ENCODE measurements at regions not wholly inside any gene's neighbourhood (a gene's known extent, or its start where the extent isn't known, plus 50 kb on each side); places are given as distances from the start of the nearest gene placed in this dataset.

DNA sequence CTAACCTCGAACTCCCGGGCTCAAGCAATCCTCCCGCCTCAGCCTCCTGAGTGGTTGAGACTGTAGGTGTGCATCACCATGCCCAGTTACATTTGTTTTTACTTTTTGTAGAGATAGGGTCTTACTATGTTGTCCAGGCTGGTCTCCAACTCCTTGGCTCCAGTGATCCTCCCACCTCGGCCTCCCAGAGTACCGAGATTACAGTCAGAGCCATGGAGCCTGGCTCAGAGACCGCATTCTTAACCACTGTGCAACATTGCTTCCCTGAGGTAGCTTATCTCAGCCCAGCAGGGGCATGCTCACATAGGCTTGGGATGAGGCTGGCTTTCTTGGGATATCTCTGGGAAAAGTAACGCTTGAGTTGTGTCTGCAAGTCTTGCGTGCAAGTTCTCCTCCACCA, 99.7 kb downstream of the SPRY4 start:
- H3K9me3 ChIP-seq (replicated peaks; ENCODE audit: insufficient read depth, low read length): no peaks in the 10 kb centered on the region
- no peaks in the 10 kb centered on the region for H3K36me3 ChIP-seq (replicated peaks; ENCODE audit: insufficient read depth, low read length)
- 0 out of 2 replicates have a peak, but pooled peaks cover 3% of the 10 kb centered on the region for H3K4me1 ChIP-seq (ENCODE audit: low read length)
- no peaks in the 10 kb centered on the region for H3K9me2 ChIP-seq (replicated peaks; ENCODE audit: insufficient read depth, low read length)
- no peak overlapping the region for H3K9ac ChIP-seq (ENCODE audit: low read length)
- H3K79me2 ChIP-seq (ENCODE audit: low read length): no peaks in the 10 kb centered on the region
- no peak overlapping the region for H2AFZ ChIP-seq (ENCODE audit: low read length)
- H3K27ac ChIP-seq (ENCODE audit: low read length): no peak overlapping the region
- no peaks in the 10 kb centered on the region for H4K20me1 ChIP-seq (ENCODE audit: insufficient read depth, low read length)
- peaks cover 9% of the 10 kb centered on the region; the same call in 1 of the 2 replicates for H3F3A ChIP-seq (ENCODE audit: insufficient read depth, low read length)
- no peaks in the 10 kb centered on the region for H3K27me3 ChIP-seq (replicated peaks; ENCODE audit: insufficient read depth, low read length)
- H3K4me3 ChIP-seq (ENCODE audit: low read length): no peak overlapping the region
- H3K4me2 ChIP-seq (ENCODE audit: low read depth, low read length): no peak overlapping the region
- no peak for DNase-seq
- TF ChIP-seq, protein P1, sequence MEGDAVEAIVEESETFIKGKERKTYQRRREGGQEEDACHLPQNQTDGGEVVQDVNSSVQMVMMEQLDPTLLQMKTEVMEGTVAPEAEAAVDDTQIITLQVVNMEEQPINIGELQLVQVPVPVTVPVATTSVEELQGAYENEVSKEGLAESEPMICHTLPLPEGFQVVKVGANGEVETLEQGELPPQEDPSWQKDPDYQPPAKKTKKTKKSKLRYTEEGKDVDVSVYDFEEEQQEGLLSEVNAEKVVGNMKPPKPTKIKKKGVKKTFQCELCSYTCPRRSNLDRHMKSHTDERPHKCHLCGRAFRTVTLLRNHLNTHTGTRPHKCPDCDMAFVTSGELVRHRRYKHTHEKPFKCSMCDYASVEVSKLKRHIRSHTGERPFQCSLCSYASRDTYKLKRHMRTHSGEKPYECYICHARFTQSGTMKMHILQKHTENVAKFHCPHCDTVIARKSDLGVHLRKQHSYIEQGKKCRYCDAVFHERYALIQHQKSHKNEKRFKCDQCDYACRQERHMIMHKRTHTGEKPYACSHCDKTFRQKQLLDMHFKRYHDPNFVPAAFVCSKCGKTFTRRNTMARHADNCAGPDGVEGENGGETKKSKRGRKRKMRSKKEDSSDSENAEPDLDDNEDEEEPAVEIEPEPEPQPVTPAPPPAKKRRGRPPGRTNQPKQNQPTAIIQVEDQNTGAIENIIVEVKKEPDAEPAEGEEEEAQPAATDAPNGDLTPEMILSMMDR (IDR thresholded peaks at IDR 0.05; ENCODE audit: low read length): no peak
- no peak for TF ChIP-seq EZH2 (optimal IDR thresholded peaks at IDR 0.05; ENCODE audit: low read depth, low read length)
- no peak for TF ChIP-seq EZH2phosphoT487 (IDR thresholded peaks at IDR 0.05; ENCODE audit: low read length)

- no peaks in the 10 kb centered on the region for H3K9me2 ChIP-seq (replicated peaks; ENCODE audit: insufficient read depth, low read length)
- H3K79me2 ChIP-seq (ENCODE audit: low read length): no peaks in the 10 kb centered on the region
- DNase-seq: peak; percentile 12
- peak overlapping the region; percentile 37; the same call in 1 of the 2 replicates for H3K27ac ChIP-seq (ENCODE audit: low read length)
- H3F3A ChIP-seq (ENCODE audit: insufficient read depth, low read length): peaks cover 9% of the 10 kb centered on the region; the same call in 1 of the 2 replicates
- peak overlapping the region; percentile 34; the same call in 1 of the 2 replicates for H3K4me2 ChIP-seq (ENCODE audit: low read depth, low read length)
- H3K9ac ChIP-seq (ENCODE audit: low read length): no peak overlapping the region
- no peaks in the 10 kb centered on the region for H3K27me3 ChIP-seq (replicated peaks; ENCODE audit: insufficient read depth, low read length)
- H4K20me1 ChIP-seq (ENCODE audit: insufficient read depth, low read length): no peaks in the 10 kb centered on the region
- H3K36me3 ChIP-seq (replicated peaks; ENCODE audit: insufficient read depth, low read length): no peaks in the 10 kb centered on the region
- H3K9me3 ChIP-seq (replicated peaks; ENCODE audit: insufficient read depth, low read length): no peaks in the 10 kb centered on the region
- 0 out of 2 replicates have a peak overlapping the region, but pooled peaks have one; percentile 26 for H2AFZ ChIP-seq (ENCODE audit: low read length)
- H3K4me1 ChIP-seq (ENCODE audit: low read length): 0 out of 2 replicates have a peak, but pooled peaks cover 3% of the 10 kb centered on the region
- TF ChIP-seq EZH2phosphoT487 (IDR thresholded peaks at IDR 0.05; ENCODE audit: low read length) (no peak), EZH2 (optimal IDR thresholded peaks at IDR 0.05; ENCODE audit: low read depth, low read length) (no peak)
- TF ChIP-seq, protein P1 (IDR thresholded peaks at IDR 0.05; ENCODE audit: low read length): no peak
- no peak overlapping the region for H3K4me3 ChIP-seq (ENCODE audit: low read length)
These were observed 101.8 kb downstream of the SPRY4 start for GRCh38 chr5:142222866-142223558.

DNA sequence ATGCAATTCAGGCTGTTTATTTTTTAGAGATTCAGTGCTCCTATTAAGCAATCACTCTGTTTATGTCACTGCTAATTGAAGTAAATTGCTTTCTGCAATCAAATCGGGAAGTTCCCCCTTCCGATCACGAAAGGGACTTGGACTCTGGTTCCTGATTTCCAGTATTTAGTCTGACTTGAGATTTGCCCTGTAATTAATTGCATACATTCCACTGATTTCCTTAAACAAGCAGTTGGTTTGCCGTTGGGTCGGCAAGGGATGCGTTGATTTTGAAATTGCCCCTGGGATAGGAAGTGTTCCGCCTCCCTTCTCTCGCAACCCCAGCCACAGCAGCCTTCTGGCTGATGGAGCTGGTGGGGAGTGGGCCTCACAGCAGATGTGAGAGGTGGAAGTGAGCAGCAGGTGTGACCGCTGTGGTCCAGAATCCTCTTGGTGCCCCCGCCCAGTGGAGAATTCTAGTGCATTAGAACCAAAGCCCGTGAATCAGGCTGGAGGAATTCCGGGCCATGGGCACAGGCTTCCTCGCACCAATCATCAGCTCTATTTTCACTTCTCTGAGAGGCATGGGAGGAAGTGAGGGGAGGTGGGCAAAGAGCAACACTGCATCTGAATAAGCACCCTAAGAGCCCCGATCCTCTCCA, 102.5 kb downstream of the SPRY4 start:
- Histone ChIP-seq H2AFZ (ENCODE audit: low read length) (no peak overlapping the region), H4K20me1 (ENCODE audit: insufficient read depth, low read length) (no peaks in the 10 kb centered on the region), H3K79me2 (ENCODE audit: low read length) (no peaks in the 10 kb centered on the region), H3K4me2 (ENCODE audit: low read depth, low read length) (no peak overlapping the region), H3K4me3 (ENCODE audit: low read length) (no peak overlapping the region), H3F3A (ENCODE audit: insufficient read depth, low read length) (peaks cover 9% of the 10 kb centered on the region; the same call in 1 of the 2 replicates), H3K9me2 (replicated peaks; ENCODE audit: insufficient read depth, low read length) (no peaks in the 10 kb centered on the region), H3K36me3 (replicated peaks; ENCODE audit: insufficient read depth, low read length) (no peaks in the 10 kb centered on the region), H3K4me1 (ENCODE audit: low read length) (0 out of 2 replicates have a peak, but pooled peaks cover 3% of the 10 kb centered on the region), H3K27ac (ENCODE audit: low read length) (no peak overlapping the region), H3K9me3 (replicated peaks; ENCODE audit: insufficient read depth, low read length) (no peaks in the 10 kb centered on the region), H3K9ac (ENCODE audit: low read length) (no peak overlapping the region), H3K27me3 (replicated peaks; ENCODE audit: insufficient read depth, low read length) (no peaks in the 10 kb centered on the region)
- no peak for TF ChIP-seq EZH2 (optimal IDR thresholded peaks at IDR 0.05; ENCODE audit: low read depth, low read length)
- TF ChIP-seq EZH2phosphoT487 (IDR thresholded peaks at IDR 0.05; ENCODE audit: low read length): no peak
- TF ChIP-seq, protein P1 (IDR thresholded peaks at IDR 0.05; ENCODE audit: low read length): no peak
- no peak for DNase-seq
